Stomach (tissue), 4 donors: ENCODE measurements at regions not wholly inside any gene's neighbourhood (a gene's known extent, or its start where the extent isn't known, plus 50 kb on each side); places are given as distances from the start of the nearest gene placed in this dataset.

Experiments
- EP300 ChIP-seq: sonication (generic); formaldehyde crosslinking; IDR thresholded peaks from one replicate; pipeline ENCODE4 v1.6.1; 2017; ENCODE audit warnings: antibody characterized with exemption
- POLR2A ChIP-seq, 4 donors: fragments of 450-650 bp; IDR thresholded peaks; one replicate each; pipeline ENCODE4 v1.6.1; 2016; ENCODE audit warnings: antibody characterized with exemption in 4 of 4, control low read depth in 2 of 4, mild to moderate bottlenecking in 1 of 4, moderate library complexity in 1 of 4

DNA sequence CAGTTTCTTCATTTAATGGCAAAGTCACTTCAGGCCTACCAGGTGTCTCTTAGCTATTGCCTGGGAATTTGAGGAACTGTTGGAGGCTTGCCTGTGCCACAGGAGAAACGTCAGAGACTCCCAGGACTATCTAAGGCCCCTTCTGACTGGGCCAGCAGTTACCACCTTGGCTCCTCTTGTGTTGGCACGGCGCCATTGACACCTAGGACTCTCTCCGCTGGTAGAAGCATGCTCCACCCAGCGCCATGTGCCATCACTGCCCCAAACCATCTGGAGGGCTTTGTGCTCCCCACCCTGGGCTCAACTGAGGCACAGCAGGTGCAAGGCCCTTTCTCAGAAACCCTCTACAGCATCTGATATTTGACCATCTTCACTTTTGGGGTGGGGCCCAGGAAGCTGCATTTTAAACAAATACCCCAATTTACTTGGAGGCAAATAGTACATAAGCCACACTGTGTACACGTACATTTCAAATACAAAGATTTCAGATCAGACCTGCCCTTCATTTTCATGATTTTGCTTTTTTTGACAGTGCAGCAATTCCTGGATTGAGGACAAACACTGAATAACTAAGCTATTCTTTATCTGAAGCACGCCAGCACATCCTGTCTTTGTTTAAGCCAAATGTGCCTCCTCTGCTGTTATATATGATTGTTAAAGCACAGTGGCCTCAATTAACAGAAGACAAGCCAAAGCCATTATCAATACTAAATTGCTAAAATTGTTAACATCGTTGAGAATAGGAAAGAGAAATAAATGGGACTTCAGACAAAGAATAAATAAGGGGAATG, 59.9 kb upstream of the TPP2 start:
- TF ChIP-seq EP300: no peak
- TF ChIP-seq POLR2A (IDR thresholded peaks at IDR 0.05): no peak
